ENCODE measurements at regions not wholly inside any gene's neighbourhood (a gene's known extent, or its start where the extent isn't known, plus 50 kb on each side); places are given as distances from the start of the nearest gene placed in this dataset.

DNA sequence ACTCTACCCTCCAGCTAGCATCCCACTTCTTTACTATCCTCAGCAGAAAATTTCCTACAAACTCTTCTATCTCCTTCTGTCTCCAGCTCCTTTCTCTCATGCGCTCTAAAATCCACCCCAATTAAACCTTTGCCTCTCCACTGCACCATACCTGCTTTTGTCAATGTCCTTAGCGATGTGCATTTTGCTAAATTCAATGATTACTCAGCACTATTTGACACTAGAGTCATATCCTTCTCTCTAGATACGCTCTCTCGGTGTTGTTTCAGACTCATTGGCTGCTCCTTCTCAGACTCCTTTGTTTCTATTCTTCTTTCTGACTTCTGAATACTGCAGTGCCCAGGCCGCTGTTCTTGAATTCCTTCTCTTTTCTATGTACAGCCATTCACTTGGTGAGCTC, 144.2 kb downstream of the HLX start:
- Mint-ChIP-seq H3K36me3 (no peaks in the 10 kb centered on the region), H3K4me3 (no peak overlapping the region), H3K27ac (no peak overlapping the region), H3K4me1 (no peaks in the 10 kb centered on the region), H3K27me3 (ENCODE audit: low read depth in 3 of 3) (peaks cover 0 to 6% (median 4%) of the 10 kb centered on the region in 3 donors), H3K9me3 (peaks cover 0 to 2% (median 0%) of the 10 kb centered on the region in 6 donors)
- no peak for DNase-seq

- peaks cover 0 to 2% (median 0%) of the 10 kb centered on the region in 6 donors for H3K9me3 Mint-ChIP-seq
- H3K4me3 Mint-ChIP-seq = no peak overlapping the region
- H3K36me3 Mint-ChIP-seq = no peaks in the 10 kb centered on the region
- peaks cover 1 to 6% (median 4%) of the 10 kb centered on the region in 3 donors for H3K27me3 Mint-ChIP-seq (ENCODE audit: low read depth in 3 of 3)
- DNase-seq = no peak
- no peak overlapping the region for H3K27ac Mint-ChIP-seq
- H3K4me1 Mint-ChIP-seq = no peaks in the 10 kb centered on the region
Observed at GRCh38 chr1:221025501-221025900, 146.3 kb downstream of the HLX start.

- H3K27ac Mint-ChIP-seq = no peak overlapping the region
- H3K27me3 Mint-ChIP-seq (ENCODE audit: low read depth in 3 of 3) = peaks cover 1 to 6% (median 4%) of the 10 kb centered on the region in 3 donors
- H3K36me3 Mint-ChIP-seq = no peaks in the 10 kb centered on the region
- DNase-seq = no peak
- H3K4me1 Mint-ChIP-seq = no peaks in the 10 kb centered on the region
- H3K9me3 Mint-ChIP-seq = peaks cover 0 to 2% (median 0%) of the 10 kb centered on the region in 6 donors
- no peak overlapping the region for H3K4me3 Mint-ChIP-seq
Observed at GRCh38 chr1:221025956-221026355, 146.7 kb downstream of the HLX start.

DNA sequence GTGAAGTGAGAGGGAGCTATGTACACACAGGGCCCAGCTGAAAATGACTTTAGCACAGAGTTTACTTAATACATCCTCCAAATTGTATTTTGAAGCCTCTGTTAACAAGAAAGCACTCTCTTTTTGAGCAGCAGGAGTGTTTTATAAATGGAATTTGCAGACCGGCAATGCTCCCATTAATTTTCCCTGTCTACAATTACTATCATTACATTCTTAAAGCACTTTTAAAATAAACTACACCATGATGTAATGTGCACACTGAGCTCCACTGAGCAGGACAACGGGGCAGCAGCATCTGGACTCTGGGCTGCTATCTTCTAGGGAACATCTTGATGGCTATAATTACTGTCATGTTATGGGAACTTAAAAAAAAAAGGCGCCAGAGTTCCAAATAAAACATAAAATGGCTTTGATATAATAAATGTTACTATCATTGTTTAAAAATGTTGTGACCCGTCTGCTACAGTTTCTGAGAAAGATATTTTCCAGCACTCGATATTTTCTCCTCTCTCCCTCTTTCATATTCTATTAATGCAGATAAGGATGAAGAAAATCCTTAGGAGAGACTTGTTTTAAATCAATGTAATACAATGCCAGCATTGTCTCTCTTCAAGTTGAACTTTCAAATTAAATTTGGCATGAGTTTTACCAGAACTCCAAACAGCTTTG, 150.9 kb downstream of the HLX start:
- H3K27ac Mint-ChIP-seq = no peak overlapping the region

DNA sequence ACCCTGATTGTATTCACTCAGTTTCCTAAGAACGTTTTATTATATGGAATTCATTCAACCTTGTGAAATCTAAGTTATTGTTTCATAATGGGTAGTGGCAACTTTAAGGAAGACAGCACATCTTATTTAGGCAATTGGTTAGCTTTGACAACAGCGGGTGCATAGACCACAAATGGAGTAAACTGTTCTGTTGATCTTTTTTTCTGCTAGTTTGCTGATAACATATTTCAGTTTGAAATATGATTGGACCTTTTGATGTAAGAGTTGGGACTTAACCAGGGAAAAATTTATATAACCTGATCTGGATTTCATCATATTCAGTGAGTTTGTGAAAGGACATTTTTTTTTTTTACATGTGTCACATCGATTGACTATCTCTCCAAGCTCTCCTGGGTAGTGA, 151.7 kb downstream of the HLX start:
- DNase-seq = no peak
- no peak overlapping the region for H3K4me3 Mint-ChIP-seq
- H3K27ac Mint-ChIP-seq = no peak overlapping the region

More for the DNA sequence above, 150.9 kb downstream of the HLX start:
- no peak overlapping the region for H3K4me3 Mint-ChIP-seq
- H3K36me3 Mint-ChIP-seq = no peaks in the 10 kb centered on the region
- peaks cover 0 to 2% (median 0%) of the 10 kb centered on the region in 6 donors for H3K9me3 Mint-ChIP-seq
- H3K27me3 Mint-ChIP-seq (ENCODE audit: low read depth in 3 of 3) = peaks cover 1 to 4% (median 2%) of the 10 kb centered on the region in 3 donors
- no peaks in the 10 kb centered on the region for H3K4me1 Mint-ChIP-seq
- no peak for DNase-seq

DNA sequence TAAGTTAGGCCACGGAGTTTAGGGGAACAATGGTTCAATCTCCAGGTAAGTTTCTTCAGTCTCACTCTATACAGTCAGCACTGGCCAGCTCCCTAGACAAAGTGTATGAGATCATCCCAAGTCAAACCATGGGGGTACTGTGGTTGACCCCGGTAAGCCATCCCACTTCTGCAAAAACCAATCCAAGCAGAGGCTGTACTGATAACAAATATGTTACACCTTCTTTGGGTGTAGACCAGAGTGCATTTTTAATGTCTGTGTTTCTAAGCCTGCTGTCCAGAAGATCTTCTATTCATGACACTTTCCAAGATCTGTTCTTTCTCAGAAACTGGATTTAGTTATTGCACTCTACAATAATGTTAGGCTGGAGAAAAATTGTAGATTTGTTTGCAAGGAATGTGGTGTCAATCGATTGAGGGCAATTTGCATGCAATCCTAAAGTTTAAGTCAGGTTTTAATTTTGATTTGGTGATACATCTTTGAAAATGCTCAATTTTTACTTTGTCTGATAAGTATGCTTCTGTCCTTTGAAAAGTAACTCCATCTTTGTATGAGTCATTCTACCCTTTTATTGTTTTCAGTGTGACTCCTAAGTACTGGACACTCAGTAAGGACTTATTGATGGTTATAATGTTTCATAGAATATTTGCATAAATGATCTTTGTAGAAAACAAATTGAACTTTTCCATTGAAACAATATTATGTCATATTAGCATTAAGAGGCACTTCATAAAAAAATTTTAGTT, 152.4 kb downstream of the HLX start:
- peaks cover 0 to 4% (median 1%) of the 10 kb centered on the region in 3 donors for H3K27me3 Mint-ChIP-seq (ENCODE audit: low read depth in 3 of 3)
- H3K4me3 Mint-ChIP-seq = no peak overlapping the region
- no peaks in the 10 kb centered on the region for H3K4me1 Mint-ChIP-seq
- H3K9me3 Mint-ChIP-seq = peaks cover 0 to 9% (median 0%) of the 10 kb centered on the region in 6 donors
- H3K36me3 Mint-ChIP-seq = no peaks in the 10 kb centered on the region
- no peak for DNase-seq
- H3K27ac Mint-ChIP-seq = no peak overlapping the region

More for the DNA sequence above, 151.7 kb downstream of the HLX start:
- Mint-ChIP-seq H3K36me3 (no peaks in the 10 kb centered on the region), H3K9me3 (peaks cover 0 to 9% (median 0%) of the 10 kb centered on the region in 6 donors), H3K4me1 (no peaks in the 10 kb centered on the region), H3K27me3 (ENCODE audit: low read depth in 3 of 3) (peaks cover 1 to 4% (median 2%) of the 10 kb centered on the region in 3 donors)

- Mint-ChIP-seq H3K4me3 (no peak overlapping the region), H3K36me3 (no peaks in the 10 kb centered on the region), H3K9me3 (peaks cover 0 to 9% (median under 1%) of the 10 kb centered on the region in 6 donors), H3K27me3 (ENCODE audit: low read depth in 3 of 3) (peaks cover 0 to 4% (median 1%) of the 10 kb centered on the region in 3 donors), H3K4me1 (no peaks in the 10 kb centered on the region), H3K27ac (no peak overlapping the region)
- DNase-seq = no peak
Observed at GRCh38 chr1:221032204-221032585, 153.0 kb downstream of the HLX start.

GRCh38 chr1:221032637-221033280, 153.5 kb downstream of the HLX start:
- no peaks in the 10 kb centered on the region for H3K36me3 Mint-ChIP-seq
- H3K4me3 Mint-ChIP-seq = no peak overlapping the region
- H3K27ac Mint-ChIP-seq = no peak overlapping the region
- H3K27me3 Mint-ChIP-seq (ENCODE audit: low read depth in 3 of 3) = peaks cover 0 to 2% (median 1%) of the 10 kb centered on the region in 3 donors
- H3K4me1 Mint-ChIP-seq = no peaks in the 10 kb centered on the region
- no peak for DNase-seq
- H3K9me3 Mint-ChIP-seq = peaks cover 0 to 9% (median 0%) of the 10 kb centered on the region in 6 donors

GRCh38 chr1:221035662-221036153, 156.5 kb downstream of the HLX start:
- no peak for DNase-seq
- no peaks in the 10 kb centered on the region for H3K4me1 Mint-ChIP-seq

GRCh38 chr1:221039616-221040015, 160.4 kb downstream of the HLX start:
- H3K27me3 Mint-ChIP-seq (ENCODE audit: low read depth in 3 of 3) = peaks cover 0 to 3% (median 2%) of the 10 kb centered on the region in 3 donors
- H3K4me1 Mint-ChIP-seq = no peaks in the 10 kb centered on the region
- DNase-seq = no peak
- peaks cover 0 to 9% (median 0%) of the 10 kb centered on the region in 6 donors for H3K9me3 Mint-ChIP-seq
- H3K4me3 Mint-ChIP-seq = no peak overlapping the region
- H3K36me3 Mint-ChIP-seq = no peaks in the 10 kb centered on the region
- H3K27ac Mint-ChIP-seq = no peak overlapping the region

More at GRCh38 chr1:221035662-221036153, 156.5 kb downstream of the HLX start:
- H3K4me3 Mint-ChIP-seq = no peak overlapping the region
- peaks cover 0 to 9% (median 0%) of the 10 kb centered on the region in 6 donors for H3K9me3 Mint-ChIP-seq
- no peak overlapping the region for H3K27ac Mint-ChIP-seq
- H3K36me3 Mint-ChIP-seq = no peaks in the 10 kb centered on the region
- peaks cover 0 to 2% (median 0%) of the 10 kb centered on the region in 3 donors for H3K27me3 Mint-ChIP-seq (ENCODE audit: low read depth in 3 of 3)

- no peak for DNase-seq
- peaks cover 0 to 8% (median 0%) of the 10 kb centered on the region in 6 donors for H3K9me3 Mint-ChIP-seq
- H3K4me1 Mint-ChIP-seq = no peaks in the 10 kb centered on the region
- H3K27ac Mint-ChIP-seq = no peak overlapping the region
- H3K36me3 Mint-ChIP-seq = no peaks in the 10 kb centered on the region
- H3K27me3 Mint-ChIP-seq (ENCODE audit: low read depth in 3 of 3) = peaks cover 0 to 3% (median 2%) of the 10 kb centered on the region in 3 donors
- no peak overlapping the region for H3K4me3 Mint-ChIP-seq
Observed at GRCh38 chr1:221040101-221040500, 160.9 kb downstream of the HLX start.

- no peaks in the 10 kb centered on the region for H3K36me3 Mint-ChIP-seq
- no peaks in the 10 kb centered on the region for H3K4me1 Mint-ChIP-seq
- no peak overlapping the region for H3K4me3 Mint-ChIP-seq
- H3K27me3 Mint-ChIP-seq (ENCODE audit: low read depth in 3 of 3) = peaks cover 0 to 3% (median 2%) of the 10 kb centered on the region in 3 donors
- no peak for DNase-seq
- no peak overlapping the region for H3K27ac Mint-ChIP-seq
- peaks cover 0 to 6% (median under 1%) of the 10 kb centered on the region in 6 donors for H3K9me3 Mint-ChIP-seq
Observed at GRCh38 chr1:221040691-221041285, 161.5 kb downstream of the HLX start.

GRCh38 chr1:221044538-221044937, 165.3 kb downstream of the HLX start:
- Mint-ChIP-seq H3K27me3 (ENCODE audit: low read depth in 3 of 3) (peaks cover under 1 to 3% (median 2%) of the 10 kb centered on the region in 3 donors), H3K9me3 (peaks cover 1 to 8% (median 4%) of the 10 kb centered on the region in 6 donors), H3K4me3 (no peak overlapping the region), H3K4me1 (peaks cover 0 to 6% of the 10 kb centered on the region in 2 donors), H3K27ac (no peak overlapping the region), H3K36me3 (no peaks in the 10 kb centered on the region)
- no peak for DNase-seq

All from immature natural killer cell (primary cell).